Activated CD4-positive, alpha-beta T cell treated with anti-CD3 and anti-CD28 coated beads, Interleukin-2, Interleukin-6, amounts not matched to agents 100 ng/mL and 50 ng/mL, durations not matched to agents 16 hours and 8 hours (primary cell): ENCODE measurements at regions not wholly inside any gene's neighbourhood (a gene's known extent, or its start where the extent isn't known, plus 50 kb on each side); places are given as distances from the start of the nearest gene placed in this dataset.
A peak's percentile ranks its signal among the peaks of the same experiment; 100 is the strongest.

Source experiments
- DNase-seq: peaks from one replicate; pipeline ENCODE4 v3.0.0-alpha.2; 2020

- DNase-seq = no peak
Measured at GRCh38 chr11:81496601-81497000, 1237.1 kb downstream of the FAM181B start.

- no peak for DNase-seq
Measured at GRCh38 chr11:81495699-81496292, 1237.9 kb downstream of the FAM181B start.

GRCh38 chr11:81494431-81494830 lies 1239.2 kb downstream of the FAM181B start:
- DNase-seq = no peak

- DNase-seq = no peak
Measured at GRCh38 chr11:81492923-81493445, 1240.7 kb downstream of the FAM181B start.

- DNase-seq = no peak
Measured at GRCh38 chr11:81487109-81487508, 1246.6 kb downstream of the FAM181B start.

- DNase-seq = no peak
Measured at GRCh38 chr11:81484196-81484595, 1249.5 kb downstream of the FAM181B start.

GRCh38 chr11:81477277-81477676 lies 1256.4 kb downstream of the FAM181B start:
- no peak for DNase-seq

- DNase-seq = no peak
Measured at GRCh38 chr11:81476345-81476744, 1257.3 kb downstream of the FAM181B start.

GRCh38 chr11:81472646-81473045 lies 1261.0 kb downstream of the FAM181B start:
- no peak for DNase-seq

- DNase-seq = no peak
Measured at GRCh38 chr11:81470446-81470845, 1263.2 kb downstream of the FAM181B start.

GRCh38 chr11:81459766-81460306 lies 1273.8 kb downstream of the FAM181B start:
- no peak for DNase-seq

GRCh38 chr11:81449588-81450156 lies 1284.0 kb downstream of the FAM181B start:
- DNase-seq = peak; percentile 8

- DNase-seq = no peak
Measured at GRCh38 chr11:81444297-81444696, 1289.4 kb downstream of the FAM181B start.

GRCh38 chr11:81432333-81432732 lies 1301.3 kb downstream of the FAM181B start:
- DNase-seq = no peak

- no peak for DNase-seq
Measured at GRCh38 chr11:81424822-81425221, 1308.8 kb downstream of the FAM181B start.

GRCh38 chr11:81422402-81422801 lies 1311.3 kb downstream of the FAM181B start:
- DNase-seq = no peak

- DNase-seq = no peak
Measured at GRCh38 chr11:81421251-81421860, 1312.3 kb downstream of the FAM181B start.

GRCh38 chr11:81420668-81421250 lies 1312.9 kb downstream of the FAM181B start:
- no peak for DNase-seq

- no peak for DNase-seq
Measured at GRCh38 chr11:81397316-81397715, 1336.3 kb downstream of the FAM181B start.

- no peak for DNase-seq
Measured at GRCh38 chr11:81394311-81394710, 1339.4 kb downstream of the FAM181B start.

GRCh38 chr11:81388326-81388725 lies 1345.3 kb downstream of the FAM181B start:
- no peak for DNase-seq

GRCh38 chr11:81380395-81380794 lies 1353.3 kb downstream of the FAM181B start:
- DNase-seq = no peak

GRCh38 chr11:81377418-81377817 lies 1356.2 kb downstream of the FAM181B start:
- DNase-seq = no peak

GRCh38 chr11:81373986-81374385 lies 1359.7 kb downstream of the FAM181B start:
- no peak for DNase-seq
